Cardiac muscle cell (in vitro differentiated cells and primary cell): ENCODE measurements at regions not wholly inside any gene's neighbourhood (a gene's known extent, or its start where the extent isn't known, plus 50 kb on each side); places are given as distances from the start of the nearest gene placed in this dataset.

Source experiments
- DNase-seq, 2 donors: peaks; one replicate each; pipeline versions ENCODE4 v3.0.0 to v3.0.0-alpha.2; 2010 to 2017; ENCODE audit warnings: low read depth in 1 of 2, low spot score in 1 of 2
- H3K27ac ChIP-seq: fragments of 200-600 bp; sonication (generic); 2 replicates; pipeline ENCODE4 v1.5.1; 2016
- H3K27me3 ChIP-seq: fragments of 200-600 bp; sonication (generic); 2 replicates; pipeline ENCODE4 v1.6.0; 2016; ENCODE audit warnings: control low read depth
- H3K36me3 ChIP-seq: fragments of 200-600 bp; sonication (generic); 2 replicates; pipeline ENCODE4 v1.5.1; 2016; ENCODE audit warnings: control low read depth
- H3K4me1 ChIP-seq: fragments of 200-600 bp; sonication (generic); 2 replicates; pipeline ENCODE4 v1.8.1; 2017; ENCODE audit warnings: low read depth, mild to moderate bottlenecking, mixed run types
- H3K4me3 ChIP-seq: fragments of 200-600 bp; sonication (generic); 2 replicates; pipeline ENCODE4 v1.5.1; 2016; ENCODE audit warnings: mild to moderate bottlenecking
- H3K9me3 ChIP-seq: fragments of 200-600 bp; sonication (generic); 2 replicates; pipeline ENCODE4 v1.5.1; 2017; ENCODE audit warnings: low read depth, mild to moderate bottlenecking, control low read depth
- TF ChIP-seq, protein P1 (sequence below): IDR thresholded peaks from 2 replicates; pipeline ENCODE4 v1.5.1; 2012; ENCODE audit warnings: low read depth, mild to moderate bottlenecking, low read length

DNA sequence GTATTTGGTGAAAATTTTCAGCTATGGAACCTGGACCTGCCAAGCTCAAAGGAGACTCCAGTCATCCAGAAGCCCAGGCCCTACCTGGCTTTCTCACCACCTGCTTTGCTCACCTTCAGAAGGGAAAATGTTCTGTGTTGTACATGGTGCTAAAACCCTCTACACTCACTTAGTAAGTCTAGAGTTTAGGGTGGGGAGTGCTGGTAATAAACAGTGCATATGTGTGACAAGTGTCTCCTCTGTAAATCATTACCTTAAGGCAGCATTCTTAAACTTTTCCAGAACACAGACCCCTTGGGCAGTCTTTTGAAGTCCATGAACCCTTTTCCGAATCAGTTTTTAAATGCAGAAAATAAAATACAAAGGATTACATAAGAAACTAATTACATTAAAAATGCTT, 248.8 kb upstream of the PIK3R1 start:
- no peak overlapping the region for H3K27ac ChIP-seq
- no peaks in the 10 kb centered on the region for H3K4me1 ChIP-seq
- no peaks in the 10 kb centered on the region for H3K9me3 ChIP-seq
- H3K36me3 ChIP-seq = no peaks in the 10 kb centered on the region
- no peak for DNase-seq
- no peaks in the 10 kb centered on the region for H3K27me3 ChIP-seq
- TF ChIP-seq, protein P1, sequence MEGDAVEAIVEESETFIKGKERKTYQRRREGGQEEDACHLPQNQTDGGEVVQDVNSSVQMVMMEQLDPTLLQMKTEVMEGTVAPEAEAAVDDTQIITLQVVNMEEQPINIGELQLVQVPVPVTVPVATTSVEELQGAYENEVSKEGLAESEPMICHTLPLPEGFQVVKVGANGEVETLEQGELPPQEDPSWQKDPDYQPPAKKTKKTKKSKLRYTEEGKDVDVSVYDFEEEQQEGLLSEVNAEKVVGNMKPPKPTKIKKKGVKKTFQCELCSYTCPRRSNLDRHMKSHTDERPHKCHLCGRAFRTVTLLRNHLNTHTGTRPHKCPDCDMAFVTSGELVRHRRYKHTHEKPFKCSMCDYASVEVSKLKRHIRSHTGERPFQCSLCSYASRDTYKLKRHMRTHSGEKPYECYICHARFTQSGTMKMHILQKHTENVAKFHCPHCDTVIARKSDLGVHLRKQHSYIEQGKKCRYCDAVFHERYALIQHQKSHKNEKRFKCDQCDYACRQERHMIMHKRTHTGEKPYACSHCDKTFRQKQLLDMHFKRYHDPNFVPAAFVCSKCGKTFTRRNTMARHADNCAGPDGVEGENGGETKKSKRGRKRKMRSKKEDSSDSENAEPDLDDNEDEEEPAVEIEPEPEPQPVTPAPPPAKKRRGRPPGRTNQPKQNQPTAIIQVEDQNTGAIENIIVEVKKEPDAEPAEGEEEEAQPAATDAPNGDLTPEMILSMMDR = no peak
- H3K4me3 ChIP-seq = no peak overlapping the region

DNA sequence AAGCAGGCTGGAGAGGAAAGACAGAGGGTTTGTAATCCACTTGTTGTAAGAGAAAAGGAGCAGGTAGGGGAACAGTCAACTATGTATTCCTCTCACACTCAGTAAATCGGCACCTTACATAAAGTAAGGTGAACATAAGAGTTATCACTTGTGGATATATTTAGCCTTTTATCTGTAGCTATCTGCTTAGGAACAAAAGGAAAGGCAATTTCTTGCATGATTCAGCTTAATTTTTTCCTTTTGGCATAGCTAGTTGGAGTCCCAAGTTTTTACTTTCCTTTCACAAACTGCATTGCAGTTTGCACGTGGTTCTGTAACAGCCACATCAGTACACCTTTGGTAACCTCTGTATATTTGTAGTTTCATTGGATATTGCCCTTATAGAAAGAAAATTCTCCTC, 250.9 kb upstream of the PIK3R1 start:
- Histone ChIP-seq H3K4me3 (no peak overlapping the region), H3K36me3 (no peaks in the 10 kb centered on the region), H3K27me3 (no peaks in the 10 kb centered on the region), H3K9me3 (no peaks in the 10 kb centered on the region), H3K4me1 (no peaks in the 10 kb centered on the region), H3K27ac (no peak overlapping the region)
- TF ChIP-seq, protein P1 = no peak
- DNase-seq = no peak

DNA sequence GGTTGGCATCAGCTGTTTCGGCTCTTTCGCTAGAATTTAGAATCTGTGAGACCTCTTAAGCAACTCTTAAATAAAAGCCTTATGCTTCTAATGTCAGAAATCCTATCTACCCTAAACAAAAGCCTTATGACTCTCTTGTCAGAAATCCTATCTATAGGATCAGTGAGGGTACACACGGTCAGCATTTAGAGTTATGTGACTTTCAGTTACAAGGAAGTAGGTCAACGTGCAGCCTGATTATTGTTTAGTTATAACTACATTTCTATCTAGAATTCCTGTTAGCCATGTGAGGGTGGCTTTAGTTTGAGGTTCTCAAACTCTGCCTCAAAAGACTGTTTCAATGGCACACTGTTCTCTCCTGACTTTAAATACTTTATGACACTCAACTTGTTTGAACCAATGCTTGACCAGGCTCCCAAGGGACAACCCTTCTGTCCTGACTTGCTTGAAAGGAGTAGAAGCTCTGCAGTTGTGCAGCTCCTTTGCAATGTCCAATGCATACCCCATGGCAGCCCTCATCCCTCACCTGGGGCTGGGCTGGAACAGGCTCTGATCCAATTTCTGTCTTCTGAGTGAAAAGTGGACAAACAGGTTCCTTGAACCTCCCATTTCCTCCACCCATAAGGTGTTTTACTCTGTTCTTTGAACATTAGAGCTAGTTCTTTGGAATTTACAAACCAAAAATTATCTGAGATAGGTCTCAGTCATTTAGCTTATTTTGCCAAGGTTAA, 251.6 kb upstream of the PIK3R1 start:
- TF ChIP-seq, protein P1 = no peak
- Histone ChIP-seq H3K4me3 (no peak overlapping the region), H3K27ac (no peak overlapping the region), H3K27me3 (no peaks in the 10 kb centered on the region), H3K9me3 (no peaks in the 10 kb centered on the region), H3K36me3 (no peaks in the 10 kb centered on the region), H3K4me1 (no peaks in the 10 kb centered on the region)
- no peak for DNase-seq

DNA sequence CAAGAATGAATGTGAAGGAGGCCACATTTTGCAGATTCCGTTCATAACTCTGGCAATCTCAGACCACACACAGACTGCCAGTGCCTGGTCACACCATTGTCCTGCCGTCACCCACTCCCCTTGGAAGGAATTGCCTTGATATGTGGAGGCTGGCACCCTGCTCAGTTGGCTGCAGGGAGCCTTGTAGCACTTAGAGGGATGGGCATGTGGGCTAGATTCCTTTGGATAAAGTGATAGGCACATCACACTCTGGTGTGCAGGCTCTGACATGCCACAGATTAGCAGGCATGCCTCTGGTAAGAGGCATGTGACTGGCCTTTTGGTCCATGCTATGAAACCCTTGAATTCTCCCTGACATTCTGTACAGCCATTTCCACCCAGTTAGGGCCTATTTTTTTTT, 254.6 kb upstream of the PIK3R1 start:
- no peaks in the 10 kb centered on the region for H3K4me1 ChIP-seq
- H3K27ac ChIP-seq = no peak overlapping the region
- H3K27me3 ChIP-seq = no peaks in the 10 kb centered on the region
- peak in 1 of 2 donors; percentile 38 for DNase-seq
- no peaks in the 10 kb centered on the region for H3K36me3 ChIP-seq
- H3K4me3 ChIP-seq = no peak overlapping the region
- TF ChIP-seq, protein P1 = no peak
- no peaks in the 10 kb centered on the region for H3K9me3 ChIP-seq

GRCh38 chr5:67957374-67957773, 258.2 kb upstream of the PIK3R1 start:
- no peaks in the 10 kb centered on the region for H3K9me3 ChIP-seq
- DNase-seq = no peak
- no peak overlapping the region for H3K4me3 ChIP-seq
- H3K27ac ChIP-seq = no peak overlapping the region
- no peaks in the 10 kb centered on the region for H3K27me3 ChIP-seq
- TF ChIP-seq, protein P1 = no peak
- H3K4me1 ChIP-seq = no peaks in the 10 kb centered on the region
- H3K36me3 ChIP-seq = no peaks in the 10 kb centered on the region

GRCh38 chr5:67954351-67954750, 261.2 kb upstream of the PIK3R1 start:
- DNase-seq = no peak
- no peak overlapping the region for H3K4me3 ChIP-seq
- H3K27me3 ChIP-seq = no peaks in the 10 kb centered on the region

More at GRCh38 chr5:67954351-67954750, 261.2 kb upstream of the PIK3R1 start:
- H3K36me3 ChIP-seq = no peaks in the 10 kb centered on the region
- TF ChIP-seq, protein P1 = no peak
- H3K9me3 ChIP-seq = no peaks in the 10 kb centered on the region
- H3K27ac ChIP-seq = no peak overlapping the region
- no peaks in the 10 kb centered on the region for H3K4me1 ChIP-seq
